Brain microvascular endothelial cell (primary cell): ENCODE measurements at regions not wholly inside any gene's neighbourhood (a gene's known extent, or its start where the extent isn't known, plus 50 kb on each side); places are given as distances from the start of the nearest gene placed in this dataset.

Source experiments
- DNase-seq: peaks from one replicate; pipeline ENCODE4 v3.0.0-alpha.2; 2020
- H3K27ac ChIP-seq: fragments of 250-450 bp; sonication (Bioruptor Pico); 2 replicates; pipeline ENCODE4 v1.5.1; 2020; ENCODE audit warnings: mild to moderate bottlenecking, moderate library complexity
- H3K27me3 ChIP-seq: fragments of 250-450 bp; sonication (Bioruptor Pico); replicated peaks from 2 replicates; pipeline ENCODE4 v1.5.1; 2020; ENCODE audit warnings: mild to moderate bottlenecking
- H3K36me3 ChIP-seq: fragments of 250-450 bp; sonication (Bioruptor Pico); replicated peaks from 2 replicates; pipeline ENCODE4 v1.5.1; 2020; ENCODE audit warnings: mild to moderate bottlenecking
- H3K4me3 ChIP-seq: 2 replicates; pipeline ENCODE4 v1.5.1; 2011; ENCODE audit warnings: low read depth, mild to moderate bottlenecking, control low read depth, low read length, moderate library complexity
- CTCF ChIP-seq: IDR thresholded peaks from 2 replicates; pipeline ENCODE4 v1.5.1; 2011; ENCODE audit warnings: low read depth, mild to moderate bottlenecking, moderate library complexity, low read length, control low read depth, inconsistent platforms; ENCODE audit errors: missing control alignments
- in situ Hi-C: cut with HindIII; loops from 2 replicates; pipeline ENCODE4 v1.10.0; 2017; ENCODE audit warnings: low sequenced_read_pairs, low pct_ligation_motif_present

- TF ChIP-seq CTCF: no peak
- in situ Hi-C loops: no loop called here
- no peaks in the 10 kb centered on the region for H3K36me3 ChIP-seq
- no peaks in the 10 kb centered on the region for H3K27me3 ChIP-seq
- H3K27ac ChIP-seq: no peak overlapping the region
- no peak overlapping the region for H3K4me3 ChIP-seq
- DNase-seq: no peak
Measured at GRCh38 chr12:115810122-115810901, 467.2 kb downstream of the MED13L start.

- DNase-seq: no peak
- H3K27ac ChIP-seq: no peak overlapping the region
- H3K27me3 ChIP-seq: no peaks in the 10 kb centered on the region
- in situ Hi-C loops: no loop called here
- TF ChIP-seq CTCF: no peak
- H3K4me3 ChIP-seq: no peak overlapping the region
- H3K36me3 ChIP-seq: no peaks in the 10 kb centered on the region
Measured at GRCh38 chr12:115806000-115806399, 471.5 kb downstream of the MED13L start.

DNA sequence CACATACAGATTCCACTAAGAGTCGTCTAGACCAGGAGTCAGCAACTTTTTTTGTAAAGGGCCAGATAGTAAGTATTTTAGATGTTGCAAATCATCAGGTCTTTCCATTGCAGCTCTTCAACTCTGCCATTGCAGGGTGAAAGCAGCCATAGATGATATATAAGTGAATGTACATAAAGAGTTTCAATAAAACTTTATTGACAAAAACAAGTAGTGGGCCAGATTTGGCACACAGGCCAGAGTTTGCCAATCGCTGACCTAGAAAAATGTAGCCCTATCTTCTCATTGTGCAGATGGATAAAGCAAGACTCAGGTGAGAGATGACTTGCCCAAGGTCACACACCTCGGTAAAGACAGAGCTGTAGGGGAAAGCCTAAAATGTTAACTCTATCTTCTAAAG lies 474.7 kb downstream of the MED13L start:
- no peak for DNase-seq
- no peak for TF ChIP-seq CTCF
- in situ Hi-C loops: no loop called here
- Histone ChIP-seq H3K4me3 (no peak overlapping the region), H3K36me3 (no peaks in the 10 kb centered on the region), H3K27me3 (no peaks in the 10 kb centered on the region), H3K27ac (no peak overlapping the region)

DNA sequence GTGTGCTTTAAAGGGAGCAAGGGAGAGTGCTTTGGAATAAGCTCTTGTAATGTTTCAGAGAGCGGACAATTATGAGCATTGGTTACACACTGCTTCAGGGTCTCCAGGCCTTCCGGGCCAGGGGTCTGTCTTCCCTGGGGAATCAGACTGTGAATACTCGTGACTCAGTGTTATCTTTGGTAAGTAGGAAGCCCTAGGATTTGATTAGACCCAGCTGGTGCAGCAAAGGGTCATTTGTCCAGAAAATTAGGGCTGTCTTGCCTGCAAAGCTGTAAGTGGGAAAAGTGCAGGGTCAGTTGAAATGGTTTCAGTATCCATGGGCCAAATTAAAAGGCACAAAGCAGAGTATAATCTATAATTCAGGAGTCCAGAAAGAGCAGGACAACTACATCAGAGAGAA lies 475.6 kb downstream of the MED13L start:
- Histone ChIP-seq H3K4me3 (no peak overlapping the region), H3K27ac (no peak overlapping the region), H3K36me3 (no peaks in the 10 kb centered on the region), H3K27me3 (no peaks in the 10 kb centered on the region)
- no peak for DNase-seq
- in situ Hi-C loops: no loop called here
- no peak for TF ChIP-seq CTCF

DNA sequence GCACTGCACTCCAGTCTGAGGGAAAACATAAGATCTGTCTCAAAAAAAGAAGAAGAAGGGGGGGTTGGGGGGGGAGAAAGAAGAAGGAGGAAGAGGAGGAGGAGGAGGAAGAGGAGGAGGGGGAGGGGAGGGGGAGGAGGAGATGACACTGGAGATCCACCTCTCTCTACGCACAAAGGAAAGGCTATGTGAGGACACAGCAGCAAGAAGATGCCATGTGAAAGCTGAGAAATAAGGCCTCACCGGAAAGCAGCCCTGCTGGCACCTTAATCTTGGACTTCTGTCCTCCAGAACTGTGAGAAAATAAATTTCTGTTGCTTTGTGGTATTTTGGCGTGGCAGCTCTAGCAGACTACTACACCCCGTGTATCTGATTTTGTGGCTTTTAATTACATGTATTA lies 477.9 kb downstream of the MED13L start:
- H3K27me3 ChIP-seq: no peaks in the 10 kb centered on the region
- no peak for DNase-seq
- in situ Hi-C loops: no loop called here
- no peaks in the 10 kb centered on the region for H3K36me3 ChIP-seq
- no peak overlapping the region for H3K27ac ChIP-seq
- no peak overlapping the region for H3K4me3 ChIP-seq
- TF ChIP-seq CTCF: no peak
